CD4-positive, alpha-beta T cell treated with Interferon alpha-2 for 1 hour (primary cell): ENCODE measurements at regions not wholly inside any gene's neighbourhood (a gene's known extent, or its start where the extent isn't known, plus 50 kb on each side); places are given as distances from the start of the nearest gene placed in this dataset.
"Not testable (repeated sequence)": the region's sequence is repeated elsewhere in the genome, so short reads cannot be mapped to it uniquely, and the experiment has no call there.

Experiments used
- DNase-seq, 2 donors: peaks; one replicate each; pipeline ENCODE4 v3.0.0-alpha.2; 2020 to 2022

DNA sequence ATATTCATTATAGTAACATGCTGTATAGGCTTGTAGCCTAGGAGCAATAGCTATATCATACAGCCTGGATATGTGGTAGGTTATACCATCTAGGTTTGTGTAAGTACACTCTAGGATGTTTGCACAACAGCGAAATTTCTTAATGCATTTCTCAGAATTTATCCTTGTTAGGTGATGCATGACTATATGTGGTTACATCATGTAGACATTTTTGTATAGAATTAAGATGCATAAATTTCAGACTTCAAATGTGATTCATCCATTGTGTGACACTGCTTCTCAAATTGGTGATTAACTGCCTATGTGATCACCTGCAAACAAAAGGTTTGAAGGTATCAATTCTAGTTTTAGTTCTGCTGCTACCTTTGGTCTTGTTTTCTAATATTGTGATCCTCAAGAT is 1787.0 kb upstream of the PIK3C3 start:
- DNase-seq = no peak

- no peak for DNase-seq
These were observed 1791.8 kb upstream of the PIK3C3 start for GRCh38 chr18:40163254-40163653.

DNA sequence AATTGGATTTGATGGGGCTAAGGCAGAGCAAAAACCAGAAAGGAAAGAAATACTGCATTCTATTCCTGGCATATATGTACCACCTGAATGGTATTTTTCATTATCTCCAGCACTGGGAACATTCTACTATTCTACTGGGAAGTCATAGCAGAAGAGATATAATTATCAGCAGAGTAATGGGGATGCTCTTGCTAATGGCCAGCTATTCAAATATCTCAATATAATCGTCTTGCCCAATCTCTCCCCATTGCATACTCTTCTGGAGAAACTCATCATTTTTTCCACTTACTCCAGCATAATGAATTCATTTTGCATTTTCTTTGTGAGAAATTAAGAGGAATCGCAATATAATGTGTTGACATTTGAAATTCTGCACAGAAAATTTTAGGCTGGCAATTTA is 1794.7 kb upstream of the PIK3C3 start:
- no peak for DNase-seq

- no peak for DNase-seq
These were observed 1795.7 kb upstream of the PIK3C3 start for GRCh38 chr18:40159141-40160017.

- DNase-seq = no peak
These were observed 1797.9 kb upstream of the PIK3C3 start for GRCh38 chr18:40157120-40157519.

GRCh38 chr18:40152859-40153258 is 1802.2 kb upstream of the PIK3C3 start:
- no peak for DNase-seq

GRCh38 chr18:40148960-40149359 is 1806.1 kb upstream of the PIK3C3 start:
- no peak for DNase-seq

- DNase-seq = no peak
These were observed 1821.8 kb upstream of the PIK3C3 start for GRCh38 chr18:40133253-40133652.

- DNase-seq = not testable (repeated sequence)
These were observed 1822.6 kb upstream of the PIK3C3 start for GRCh38 chr18:40132438-40132837.

- no peak for DNase-seq
These were observed 1830.9 kb upstream of the PIK3C3 start for GRCh38 chr18:40124107-40124506.

GRCh38 chr18:40120796-40121391 is 1834.1 kb upstream of the PIK3C3 start:
- DNase-seq = no peak

DNA sequence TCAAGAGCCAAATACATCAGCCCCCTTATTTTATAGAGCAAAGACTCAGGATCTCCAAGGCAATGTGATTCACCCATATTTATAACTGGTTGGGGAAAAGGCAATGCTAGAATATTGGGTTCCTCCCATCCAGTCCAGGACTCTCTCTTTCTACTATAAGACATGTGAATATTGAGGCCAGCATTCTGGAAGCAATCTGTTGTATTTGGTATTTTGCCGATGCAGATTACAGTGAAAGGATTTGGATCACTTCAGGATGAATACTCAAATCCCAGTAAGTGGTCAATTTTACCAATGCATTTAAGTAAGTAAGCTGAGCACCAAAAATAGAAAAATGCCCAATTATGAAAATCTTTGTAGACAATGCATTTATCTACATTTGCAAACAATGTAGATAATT is 1834.7 kb upstream of the PIK3C3 start:
- no peak for DNase-seq

DNA sequence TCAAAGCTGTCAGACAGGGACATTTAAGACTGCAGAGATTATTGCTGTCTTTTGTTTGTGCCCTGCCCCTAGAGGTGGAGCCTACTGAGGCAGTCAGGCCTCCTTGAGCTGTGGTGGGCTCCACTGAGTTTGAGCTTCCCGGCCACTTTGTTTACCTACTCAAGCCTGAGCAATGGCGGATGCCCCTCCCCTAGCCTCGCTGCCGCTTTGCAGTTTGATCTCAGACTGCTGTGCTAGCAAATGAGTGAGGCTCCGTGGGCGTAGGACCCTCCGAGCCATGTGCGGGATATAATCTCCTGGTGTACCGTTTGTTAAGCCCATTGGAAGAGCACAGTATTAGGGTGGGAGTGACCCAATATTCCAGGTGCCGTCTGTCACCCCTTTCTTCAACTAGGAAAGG is 1835.5 kb upstream of the PIK3C3 start:
- DNase-seq = not testable (repeated sequence)

DNA sequence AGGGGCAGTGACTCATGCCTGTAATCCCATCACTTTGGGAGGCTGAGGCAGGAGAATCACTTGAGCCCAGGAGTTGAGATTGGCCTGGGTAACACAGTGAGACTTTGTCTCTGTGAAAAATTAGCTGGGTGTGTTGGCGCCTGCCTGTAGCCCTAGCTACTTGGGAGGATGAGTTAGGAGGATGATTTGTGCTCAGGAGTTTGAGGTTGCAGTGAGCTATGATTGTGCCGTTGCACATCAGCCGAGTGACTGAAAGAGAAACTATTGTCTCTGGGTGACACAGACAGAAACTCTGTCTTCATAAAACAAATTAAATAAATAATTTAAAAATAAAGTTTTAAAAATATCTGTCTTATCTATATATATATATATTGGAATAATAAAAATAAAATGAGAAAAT is 1844.6 kb upstream of the PIK3C3 start:
- DNase-seq = no peak

DNA sequence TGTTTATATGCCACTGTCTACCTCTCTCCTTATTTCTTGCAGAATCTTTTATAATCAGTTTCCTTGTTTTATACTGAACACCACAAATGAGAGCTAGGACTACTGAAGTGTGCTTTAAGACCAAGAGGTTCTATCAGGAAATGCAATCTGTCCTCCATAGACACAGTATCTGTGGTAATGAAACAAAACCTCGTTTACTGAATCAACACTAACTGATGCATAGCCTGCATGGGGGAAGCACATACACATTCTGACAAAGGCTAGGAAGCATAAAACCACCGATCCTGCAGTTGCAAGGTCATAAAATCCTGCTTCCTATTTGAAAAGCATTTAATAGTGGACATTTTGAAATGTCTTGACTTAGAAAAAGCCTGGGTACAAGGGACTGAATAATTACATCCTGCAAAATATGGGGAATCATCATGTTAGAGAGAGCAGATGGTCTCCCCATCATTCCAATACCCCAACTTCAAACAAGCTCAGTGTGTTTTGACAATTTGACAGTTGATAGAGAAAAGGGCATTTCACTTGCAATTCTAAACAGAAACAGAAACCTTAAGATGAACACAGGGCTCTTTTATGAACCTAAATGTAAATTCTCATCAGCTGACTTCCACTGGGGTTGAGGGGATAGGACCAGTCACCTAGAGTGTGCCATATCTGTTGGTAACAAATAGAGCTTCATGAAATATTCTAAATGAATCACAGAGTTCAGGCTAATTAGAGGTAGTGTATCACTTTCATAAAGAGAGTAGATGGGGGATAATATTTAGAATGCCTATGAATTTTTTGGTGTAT is 1845.6 kb upstream of the PIK3C3 start:
- no peak for DNase-seq

- DNase-seq = no peak
These were observed 1846.4 kb upstream of the PIK3C3 start for GRCh38 chr18:40108596-40108995.

DNA sequence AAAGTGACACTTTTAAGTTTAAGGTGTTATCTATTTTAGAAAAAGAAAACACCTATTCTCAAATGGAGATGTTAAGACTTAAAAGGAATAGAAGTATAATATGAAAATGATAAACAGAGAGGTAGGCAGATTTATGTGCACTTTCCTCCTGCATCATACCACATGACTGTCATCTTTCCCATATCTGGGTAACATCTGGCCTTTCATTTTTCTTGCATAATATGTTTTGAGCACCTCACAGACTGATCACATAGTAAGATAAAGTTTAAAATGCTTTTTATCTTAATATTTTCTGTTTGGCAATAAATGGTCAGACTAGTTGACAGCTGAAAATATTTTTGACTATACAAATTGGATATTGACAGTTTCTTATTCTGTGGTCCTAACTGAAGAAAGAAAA is 1852.1 kb upstream of the PIK3C3 start:
- no peak for DNase-seq

- no peak for DNase-seq
These were observed 1855.4 kb upstream of the PIK3C3 start for GRCh38 chr18:40099641-40100040.

GRCh38 chr18:40096675-40097074 is 1858.4 kb upstream of the PIK3C3 start:
- no peak for DNase-seq

- DNase-seq = no peak
These were observed 1860.6 kb upstream of the PIK3C3 start for GRCh38 chr18:40094441-40094840.

- no peak for DNase-seq
These were observed 1866.9 kb upstream of the PIK3C3 start for GRCh38 chr18:40088130-40088529.

DNA sequence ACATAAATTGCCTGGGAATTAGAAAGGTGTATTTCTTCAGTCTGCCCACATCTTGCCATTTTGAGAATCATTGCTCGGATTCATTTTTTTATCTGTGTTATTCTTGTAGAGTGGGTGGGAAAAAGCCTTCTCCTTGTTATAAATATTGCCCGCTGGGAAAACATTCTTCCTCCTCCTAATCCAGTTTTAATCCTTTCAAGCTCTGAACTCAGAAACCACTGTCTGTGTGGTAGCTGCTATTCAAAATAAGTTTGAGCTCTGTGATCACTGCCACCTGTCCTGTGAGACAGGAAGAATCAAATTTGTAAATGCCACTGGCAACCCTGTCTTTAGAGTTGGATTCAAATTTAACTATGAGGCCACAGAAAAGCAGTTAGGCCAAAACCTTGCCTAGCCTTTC is 1875.2 kb upstream of the PIK3C3 start:
- no peak for DNase-seq

DNA sequence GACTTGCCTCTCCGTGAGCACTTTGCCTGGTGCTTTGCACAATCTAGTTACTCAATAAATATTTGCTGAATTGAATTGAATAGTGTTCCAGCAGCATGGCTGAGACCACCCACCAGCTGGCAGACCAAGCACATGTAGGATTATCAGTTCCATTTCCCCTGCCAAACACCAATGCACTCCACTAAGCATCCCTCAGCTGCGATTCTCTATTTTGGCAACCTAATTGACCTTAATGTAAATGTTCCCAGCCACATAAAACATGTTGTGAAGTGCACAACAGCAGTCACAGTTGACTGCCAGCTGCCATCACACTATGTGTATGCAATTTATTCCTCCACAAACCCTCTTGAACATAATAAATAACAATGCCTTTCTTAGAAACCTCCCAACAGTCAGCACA is 1879.4 kb upstream of the PIK3C3 start:
- no peak for DNase-seq

DNA sequence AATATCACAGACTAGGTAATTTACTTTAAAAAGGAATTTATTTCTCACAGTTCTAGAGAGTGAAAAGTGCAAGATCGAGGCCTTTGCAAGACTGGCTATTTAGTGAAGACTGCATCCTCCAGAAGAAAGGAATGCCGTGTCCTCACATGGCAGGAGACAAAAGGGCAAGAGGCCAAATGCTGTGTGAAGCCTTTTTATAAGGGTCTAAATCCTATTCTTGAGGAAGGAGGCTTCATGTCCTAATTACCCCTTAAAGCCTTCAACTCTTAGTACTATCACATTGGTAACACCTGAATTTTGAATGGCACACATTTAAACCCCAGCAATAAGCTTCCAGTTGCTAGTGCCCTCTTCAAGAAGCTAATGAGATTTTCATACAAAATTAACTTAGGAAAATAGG is 1882.3 kb upstream of the PIK3C3 start:
- DNase-seq = no peak
